Vagina (tissue), 2 donors: ENCODE measurements at regions not wholly inside any gene's neighbourhood (a gene's known extent, or its start where the extent isn't known, plus 50 kb on each side); places are given as distances from the start of the nearest gene placed in this dataset.
"Not testable (repeated sequence)": the region's sequence is repeated elsewhere in the genome, so short reads cannot be mapped to it uniquely, and the experiment has no call there.

ENCODE experiments used
- POLR2A ChIP-seq, 2 donors: fragments of 450-650 bp; IDR thresholded peaks; one replicate each; pipeline ENCODE4 v1.6.1; 2017; ENCODE audit warnings: antibody characterized with exemption in 2 of 2, mild to moderate bottlenecking in 2 of 2, moderate library complexity in 2 of 2
- TF ChIP-seq, protein P1 (sequence below), 3 experiments: fragments of 450-650 bp in 2 of 3; fragments of 200-600 bp in 1 of 3; sonication (generic) in 1 of 3; IDR thresholded peaks; one replicate each; pipeline ENCODE4 v1.5.1; 2017 to 2019; ENCODE audit warnings: antibody characterized with exemption in 3 of 3, mild to moderate bottlenecking in 2 of 3, moderate library complexity in 2 of 3

DNA sequence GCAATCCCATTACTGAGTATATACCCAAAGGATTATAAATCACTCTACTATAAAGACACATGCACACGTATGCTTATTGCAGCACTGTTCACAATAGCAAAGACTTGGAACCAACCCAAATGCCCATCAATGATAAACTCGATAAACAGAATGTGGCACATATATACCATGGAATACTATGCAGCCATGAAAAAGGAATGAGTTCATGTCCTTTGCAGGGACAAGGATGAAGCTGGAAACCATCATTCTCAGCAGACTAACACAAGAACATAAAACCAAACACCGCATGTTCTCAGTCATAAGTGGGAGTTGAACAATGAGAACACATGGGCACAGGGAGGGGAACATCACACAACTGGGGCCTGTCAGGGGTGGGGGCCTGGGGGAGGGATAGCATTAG lies 532.8 kb upstream of the AMOT start:
- TF ChIP-seq, protein P1, sequence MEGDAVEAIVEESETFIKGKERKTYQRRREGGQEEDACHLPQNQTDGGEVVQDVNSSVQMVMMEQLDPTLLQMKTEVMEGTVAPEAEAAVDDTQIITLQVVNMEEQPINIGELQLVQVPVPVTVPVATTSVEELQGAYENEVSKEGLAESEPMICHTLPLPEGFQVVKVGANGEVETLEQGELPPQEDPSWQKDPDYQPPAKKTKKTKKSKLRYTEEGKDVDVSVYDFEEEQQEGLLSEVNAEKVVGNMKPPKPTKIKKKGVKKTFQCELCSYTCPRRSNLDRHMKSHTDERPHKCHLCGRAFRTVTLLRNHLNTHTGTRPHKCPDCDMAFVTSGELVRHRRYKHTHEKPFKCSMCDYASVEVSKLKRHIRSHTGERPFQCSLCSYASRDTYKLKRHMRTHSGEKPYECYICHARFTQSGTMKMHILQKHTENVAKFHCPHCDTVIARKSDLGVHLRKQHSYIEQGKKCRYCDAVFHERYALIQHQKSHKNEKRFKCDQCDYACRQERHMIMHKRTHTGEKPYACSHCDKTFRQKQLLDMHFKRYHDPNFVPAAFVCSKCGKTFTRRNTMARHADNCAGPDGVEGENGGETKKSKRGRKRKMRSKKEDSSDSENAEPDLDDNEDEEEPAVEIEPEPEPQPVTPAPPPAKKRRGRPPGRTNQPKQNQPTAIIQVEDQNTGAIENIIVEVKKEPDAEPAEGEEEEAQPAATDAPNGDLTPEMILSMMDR (IDR thresholded peaks at IDR 0.05): not testable (repeated sequence)
- not testable (repeated sequence) for TF ChIP-seq POLR2A (IDR thresholded peaks at IDR 0.05)
